SK-N-SH (cell line): ENCODE measurements at regions not wholly inside any gene's neighbourhood (a gene's known extent, or its start where the extent isn't known, plus 50 kb on each side); places are given as distances from the start of the nearest gene placed in this dataset.

Source experiments
- CTCF ChIA-PET: fragments of 300-600, 350-600 bp; formaldehyde crosslinking; extraction: SDS; loops from one replicate; lab custom pipeline; 2021; lab: Yijun Ruan, JAX
- POLR2A ChIA-PET: fragments of 350-600 bp; sonication (Branson Sonifier 250); formaldehyde crosslinking; extraction: SDS; loops from one replicate; lab custom pipeline; 2020; ENCODE audit warnings: antibody characterized with exemption, inconsistent platforms; lab: Yijun Ruan, JAX
- DNase-seq: peaks from one replicate; pipeline ENCODE4 v3.0.0; 2012
- H2AFZ ChIP-seq: fragments of 200-600 bp; sonication (generic); 2 replicates; pipeline ENCODE4 v1.8.1; 2016; ENCODE audit warnings: antibody characterized with exemption, mild to moderate bottlenecking, low read depth
- H3F3A ChIP-seq: fragments of 200-600 bp; sonication (generic); replicated peaks from 2 replicates; pipeline ENCODE3; 2016; ENCODE audit warnings: antibody characterized with exemption, mild to moderate bottlenecking; ENCODE audit not compliant: insufficient read depth
- H3K27ac ChIP-seq, 2 experiments: fragments of 200-500 bp in 1 of 2; fragments of 200-600 bp in 1 of 2; sonication (Bioruptor generic) in 1 of 2; sonication (generic), shearing (Covaris generic) in 1 of 2; 2 replicates each; pipeline versions ENCODE4 v1.5.1 to v1.6.1; 2014 to 2016; ENCODE audit warnings: low read depth in 2 of 2, inconsistent platforms in 1 of 2, low read length in 1 of 2, mild to moderate bottlenecking in 1 of 2, mixed read lengths in 1 of 2
- H3K27me3 ChIP-seq: fragments of 200-600 bp; sonication (generic), shearing (Covaris generic); 2 replicates; pipeline ENCODE4 v1.6.1; 2016; ENCODE audit warnings: mixed run types; ENCODE audit not compliant: insufficient read depth
- H3K36me3 ChIP-seq, 2 experiments: fragments of 200-500 bp in 1 of 2; fragments of 200-600 bp in 1 of 2; sonication (Bioruptor generic) in 1 of 2; sonication (generic) in 1 of 2; replicated peaks in 1 of 2; 2 replicates each; pipeline versions ENCODE3 to v1.5.1; 2014 to 2016; ENCODE audit warnings: low read length in 1 of 2, mild to moderate bottlenecking in 1 of 2; ENCODE audit not compliant: insufficient read depth in 2 of 2, control insufficient read depth in 1 of 2
- H3K4me1 ChIP-seq, 2 experiments: fragments of 200-500 bp in 1 of 2; fragments of 200-600 bp in 1 of 2; sonication (Bioruptor generic) in 1 of 2; sonication (generic), shearing (Covaris generic) in 1 of 2; 2 replicates each; pipeline versions ENCODE4 v1.5.1 to v1.6.1; 2014 to 2016; ENCODE audit warnings: low read depth in 1 of 2, low read length in 1 of 2, mixed run types in 1 of 2; ENCODE audit not compliant: insufficient read depth in 2 of 2, control insufficient read depth in 1 of 2
- H3K4me2 ChIP-seq: fragments of 200-600 bp; sonication (generic), shearing (Covaris generic); 2 replicates; pipeline ENCODE4 v1.6.1; 2017; ENCODE audit warnings: mixed run types
- H3K4me3 ChIP-seq, 2 experiments: fragments of 200-500 bp in 1 of 2; fragments of 200-600 bp in 1 of 2; sonication (Bioruptor generic) in 1 of 2; sonication (generic), shearing (Covaris generic) in 1 of 2; 2 replicates each; pipeline versions ENCODE4 v1.5.1 to v1.8.1; 2014 to 2016; ENCODE audit warnings: low read depth in 2 of 2, inconsistent platforms in 1 of 2, low read length in 1 of 2, mild to moderate bottlenecking in 1 of 2, mixed read lengths in 1 of 2, moderate library complexity in 1 of 2
- H3K79me2 ChIP-seq: fragments of 200-600 bp; sonication (generic); 2 replicates; pipeline ENCODE4 v1.8.1; 2017; ENCODE audit warnings: mild to moderate bottlenecking; ENCODE audit not compliant: insufficient read depth
- H3K9ac ChIP-seq: fragments of 200-600 bp; sonication (generic); 2 replicates; pipeline ENCODE4 v1.6.1; 2017; ENCODE audit warnings: mixed run types
- H3K9me2 ChIP-seq: fragments of 200-600 bp; sonication (generic); 2 replicates; pipeline ENCODE4 v1.6.1; 2017; ENCODE audit warnings: mixed run types
- H3K9me3 ChIP-seq: fragments of 200-600 bp; sonication (generic); 2 replicates; pipeline ENCODE4 v1.6.1; 2017; ENCODE audit warnings: mixed run types, mild to moderate bottlenecking, moderate library complexity
- H4K20me1 ChIP-seq: fragments of 200-600 bp; sonication (generic); 2 replicates; pipeline ENCODE4 v1.6.1; 2017; ENCODE audit warnings: mild to moderate bottlenecking, mixed run types; ENCODE audit not compliant: insufficient read depth
- CTCF ChIP-seq: fragments of 200-600 bp; sonication (generic); IDR thresholded peaks from 2 replicates; pipeline ENCODE4 v1.6.1; 2017; ENCODE audit warnings: antibody characterized with exemption, mild to moderate bottlenecking, moderate library complexity
- ELF1 ChIP-seq: IDR thresholded peaks from 2 replicates; pipeline ENCODE4 v1.4.0; 2012
- EP300 ChIP-seq, 2 experiments: IDR thresholded peaks; 2 replicates each; pipeline versions ENCODE4 v1.4.0 to v1.6.1; 2012; ENCODE audit warnings: borderline replicate concordance in 1 of 2, low read depth in 1 of 2, low read length in 1 of 2
- FOXM1 ChIP-seq: IDR thresholded peaks from 2 replicates; pipeline ENCODE4 v1.4.0; 2012; ENCODE audit warnings: low read depth, mild to moderate bottlenecking
- GABPA ChIP-seq: IDR thresholded peaks from 2 replicates; pipeline ENCODE4 v1.4.0; 2012; ENCODE audit warnings: low read depth, mild to moderate bottlenecking
- GATA2 ChIP-seq: sonication (generic); formaldehyde crosslinking; IDR thresholded peaks from 2 replicates; pipeline ENCODE4 v1.5.0; 2020; ENCODE audit warnings: mild to moderate bottlenecking, missing genetic modification reagents
- MAX ChIP-seq: IDR thresholded peaks from 2 replicates; pipeline ENCODE4 v1.4.0; 2012; ENCODE audit warnings: low read depth
- PBX3 ChIP-seq: IDR thresholded peaks from 2 replicates; pipeline ENCODE4; 2012
- REST ChIP-seq: IDR thresholded peaks from 2 replicates; pipeline ENCODE4 v1.6.1; 2012; ENCODE audit warnings: mild to moderate bottlenecking, low read depth, low read length, moderate library complexity
- RFX5 ChIP-seq: IDR thresholded peaks from 2 replicates; pipeline ENCODE4 v1.6.1; 2012; ENCODE audit warnings: mild to moderate bottlenecking, improper control_type of control experiment, low read length
- RXRA ChIP-seq: IDR thresholded peaks from 2 replicates; pipeline ENCODE4 v1.4.0; 2012; ENCODE audit warnings: low read depth, mild to moderate bottlenecking, borderline replicate concordance
- SMC3 ChIP-seq: IDR thresholded peaks from 2 replicates; pipeline ENCODE4 v1.6.1; 2012; ENCODE audit warnings: low read depth, low read length, improper control_type of control experiment
- TEAD4 ChIP-seq: IDR thresholded peaks from 2 replicates; pipeline ENCODE4 v1.4.0; 2012; ENCODE audit warnings: mild to moderate bottlenecking, borderline replicate concordance; ENCODE audit not compliant: insufficient read depth
- USF1 ChIP-seq: IDR thresholded peaks from 2 replicates; pipeline ENCODE4 v1.4.0; 2012; ENCODE audit warnings: low read depth, borderline replicate concordance
- USF2 ChIP-seq: fragments of 150-350 bp; IDR thresholded peaks from 2 replicates; pipeline ENCODE4 v1.6.1; 2017; ENCODE audit warnings: antibody characterized with exemption, low read length, low read depth, borderline replicate concordance
- ZBTB33 ChIP-seq: IDR thresholded peaks from 2 replicates; pipeline ENCODE4 v1.4.0; 2012; ENCODE audit warnings: low read depth, borderline replicate concordance
- WGBS: methylation state at CpG from one replicate; pipeline ENCODE4 v1.1.6; 2017; ENCODE audit warnings: low lambda C conversion rate; 5-methylcytosine and 5-hydroxymethylcytosine counted together

GRCh38 chr2:175450029-175450760 is 268.7 kb upstream of the ATP5MC3 start:
- DNase-seq = no peak
- TF ChIP-seq USF2 (no peak), MAX (no peak), RFX5 (no peak), FOXM1 (no peak), RXRA (no peak), CTCF (no peak), ELF1 (no peak), EP300 (IDR thresholded peaks at IDR 0.05; ENCODE audit: borderline replicate concordance in 1 of 2, low read depth in 1 of 2, low read length in 1 of 2) (no peak), USF1 (no peak), TEAD4 (no peak), SMC3 (no peak), GATA2 (CRISPR knock-in tag) (no peak), REST (no peak), PBX3 (no peak), ZBTB33 (no peak), GABPA (no peak)
- TF ChIP-seq, all 33 proteins: peak for 0
- Histone ChIP-seq H3K27ac (no peak overlapping the region), H3K4me3 (no peak overlapping the region), H3K9me2 (no peaks in the 10 kb centered on the region), H4K20me1 (no peaks in the 10 kb centered on the region), H3K27me3 (no peaks in the 10 kb centered on the region; the same call in 1 of the 2 replicates), H3K79me2 (no peaks in the 10 kb centered on the region), H3K4me2 (no peak overlapping the region), H3K9me3 (no peaks in the 10 kb centered on the region), H3K9ac (no peak overlapping the region), H3F3A (no peaks in the 10 kb centered on the region), H3K36me3 (no peaks in the 10 kb centered on the region), H2AFZ (no peak overlapping the region), H3K4me1 (peaks cover 0 to 2% of the 10 kb centered on the region in 2 experiments; a peak in 1 of 4 replicates)
- 38% methylated on average over 2 of the region's 2 CpGs for WGBS
- ChIA-PET CTCF (interaction anchor here (0.8 to 1.4 kb wide), 2 partner anchors 18 to 25 kb away, joined by 3 to 4 read pairs; no protein-coding TSS in a partner anchor), POLR2A (no interaction called here)
